GM18907 (cell line): ENCODE measurements at regions not wholly inside any gene's neighbourhood (a gene's known extent, or its start where the extent isn't known, plus 50 kb on each side); places are given as distances from the start of the nearest gene placed in this dataset.

Experiments used
- ATAC-seq: cut with Tn5 transposase; IDR thresholded peaks from one replicate; pipeline ENCODE4 v1.9.1; 2021; ENCODE audit warnings: mild to moderate bottlenecking, moderate library complexity; ENCODE audit not compliant: unreplicated experiment

DNA sequence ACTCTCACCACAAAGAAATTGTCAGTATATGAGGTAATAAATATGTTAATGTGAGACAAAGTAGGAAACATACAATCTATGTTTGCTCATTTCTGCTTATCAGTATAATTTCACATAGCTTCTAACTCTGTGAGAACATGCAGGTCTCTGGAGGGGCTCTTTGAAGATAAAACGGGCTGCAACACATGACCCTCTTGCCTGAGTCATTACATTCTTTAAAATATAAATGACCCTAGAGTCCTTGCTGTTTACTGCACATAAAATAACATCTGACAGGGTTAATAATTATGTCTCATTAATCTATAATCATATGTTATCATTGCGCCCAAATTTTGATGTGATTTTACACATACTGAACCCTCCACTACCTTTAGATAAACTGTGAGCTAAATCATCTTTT lies 681.5 kb downstream of the ARAP2 start:
- ATAC-seq = no peak

DNA sequence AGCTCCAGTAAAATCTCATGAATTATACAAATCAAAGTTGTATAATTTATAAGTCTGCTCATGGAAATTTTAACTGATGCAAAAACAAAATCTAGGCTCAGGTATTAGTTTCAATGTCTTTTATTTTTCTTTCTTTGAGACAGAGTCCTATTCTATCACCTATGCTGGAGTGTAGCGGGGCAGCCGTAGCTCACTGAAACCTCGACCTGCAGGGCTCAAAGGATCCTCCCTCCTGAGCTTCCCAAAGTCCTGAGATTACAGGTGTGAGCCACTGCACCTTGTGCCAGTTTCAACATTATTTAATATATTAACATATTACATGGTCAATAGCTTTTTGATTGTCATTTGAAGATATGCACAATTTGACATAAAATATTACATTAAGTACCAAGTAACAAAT lies 678.7 kb downstream of the ARAP2 start:
- no peak for ATAC-seq

DNA sequence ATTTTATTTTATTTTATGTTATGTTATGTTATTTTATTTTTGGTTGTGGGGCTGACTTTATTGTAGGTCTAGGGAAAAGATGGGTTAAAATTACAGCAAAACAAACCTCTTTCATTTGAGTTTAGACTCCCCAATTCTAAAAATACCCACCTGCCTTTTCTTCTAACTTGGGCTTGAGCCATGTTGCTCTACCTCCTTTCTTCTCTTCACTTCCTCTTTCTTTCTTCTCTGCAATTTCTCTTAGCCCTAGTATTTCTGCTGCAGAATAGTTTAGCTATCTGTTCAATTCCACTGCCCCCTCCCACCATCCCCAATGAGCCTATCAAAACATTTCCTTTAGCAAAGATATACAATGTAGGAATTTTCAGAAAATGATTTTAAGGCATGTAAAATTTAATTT lies 653.3 kb downstream of the ARAP2 start:
- no peak for ATAC-seq

DNA sequence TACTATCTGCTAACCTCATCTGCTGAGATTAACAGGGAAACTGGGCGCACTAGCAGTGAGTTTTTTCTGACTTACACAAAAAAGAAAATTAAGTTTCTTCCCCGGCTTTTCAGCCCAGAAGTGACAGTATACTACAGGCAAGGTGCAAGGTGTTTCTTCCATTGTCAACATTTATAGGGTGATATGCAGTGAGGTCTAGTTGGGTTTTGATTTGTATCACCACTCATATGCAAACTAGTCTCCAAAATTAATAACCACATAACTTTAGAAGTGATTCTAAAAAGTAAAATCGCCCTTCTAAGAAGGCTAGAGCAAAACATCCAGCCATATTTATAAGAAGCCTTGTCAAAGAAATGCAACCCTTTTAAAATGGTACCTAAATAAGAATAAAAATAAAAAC lies 640.1 kb downstream of the ARAP2 start:
- ATAC-seq = no peak

DNA sequence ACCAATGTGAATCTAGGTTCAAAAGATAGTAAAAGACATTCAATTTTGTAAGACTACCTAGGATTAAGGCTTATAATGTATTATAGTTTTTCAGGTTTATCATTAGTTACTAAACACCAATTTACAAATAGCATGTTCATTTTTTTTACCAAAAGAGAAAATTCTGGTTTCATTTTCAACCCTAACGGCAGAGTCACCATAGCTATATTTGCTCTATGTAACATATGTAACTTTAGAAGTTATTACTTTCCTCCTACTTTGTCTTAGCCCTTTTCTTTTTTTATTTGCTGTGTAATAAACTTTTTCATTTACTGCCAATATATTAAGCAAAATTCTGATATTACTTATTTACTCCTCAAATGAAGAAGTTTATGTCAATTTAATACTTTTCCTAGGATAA lies 639.6 kb downstream of the ARAP2 start:
- ATAC-seq = no peak

DNA sequence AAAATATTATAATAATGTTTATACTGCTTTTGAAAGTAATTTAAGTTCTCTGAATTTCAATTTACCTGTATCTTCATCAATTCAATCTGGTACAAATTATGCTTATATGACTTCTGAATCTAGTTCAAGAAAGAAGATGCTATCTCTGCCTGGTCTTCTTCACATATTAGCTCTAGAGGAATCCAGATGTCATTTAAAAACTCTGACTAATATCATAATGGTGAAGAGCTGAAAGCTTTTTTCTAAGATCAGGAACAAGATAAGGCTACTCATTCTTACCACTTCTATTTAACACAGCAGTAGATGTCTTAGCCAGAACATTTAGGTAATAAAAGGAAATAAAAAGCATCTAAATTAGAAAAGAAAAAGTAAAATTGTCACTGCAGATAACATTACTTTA lies 636.1 kb downstream of the ARAP2 start:
- ATAC-seq = no peak

DNA sequence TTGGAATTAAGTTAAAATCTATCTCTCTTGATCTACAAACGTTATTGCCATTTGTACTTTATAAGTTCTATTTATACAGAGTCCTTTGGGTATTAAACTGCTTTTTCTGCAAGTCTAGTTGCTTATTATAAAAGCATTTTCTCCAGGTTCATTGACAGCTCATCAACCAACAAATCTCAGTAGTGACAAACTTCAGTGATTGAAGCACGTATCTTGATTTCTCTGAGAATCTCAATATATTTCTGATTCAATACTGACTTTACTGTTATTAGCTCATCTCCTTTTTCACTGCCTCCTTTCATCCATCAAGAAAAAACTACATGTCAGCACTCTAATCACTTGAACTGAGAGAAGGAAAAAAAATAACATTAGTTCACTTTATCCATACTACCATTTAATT lies 630.2 kb downstream of the ARAP2 start:
- ATAC-seq = no peak

DNA sequence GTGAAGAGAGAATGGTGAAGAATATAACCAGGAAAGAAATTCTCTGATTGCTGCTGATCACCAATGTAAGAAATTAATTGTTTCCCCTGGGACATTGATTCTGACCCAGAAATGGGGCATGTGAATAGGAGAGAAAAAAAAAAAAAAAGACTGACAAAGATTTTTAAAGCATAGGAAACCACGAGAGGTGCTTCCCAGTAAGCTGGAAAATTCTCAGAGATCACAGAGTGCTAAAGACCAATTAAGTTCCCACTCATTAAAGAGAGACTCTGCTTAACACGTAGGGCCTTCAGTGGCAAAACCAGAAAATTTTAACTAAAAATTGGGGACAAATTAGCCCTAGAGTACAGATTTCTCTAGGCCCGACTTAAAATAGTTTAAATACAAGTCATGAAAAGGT lies 604.4 kb downstream of the ARAP2 start:
- ATAC-seq = no peak

DNA sequence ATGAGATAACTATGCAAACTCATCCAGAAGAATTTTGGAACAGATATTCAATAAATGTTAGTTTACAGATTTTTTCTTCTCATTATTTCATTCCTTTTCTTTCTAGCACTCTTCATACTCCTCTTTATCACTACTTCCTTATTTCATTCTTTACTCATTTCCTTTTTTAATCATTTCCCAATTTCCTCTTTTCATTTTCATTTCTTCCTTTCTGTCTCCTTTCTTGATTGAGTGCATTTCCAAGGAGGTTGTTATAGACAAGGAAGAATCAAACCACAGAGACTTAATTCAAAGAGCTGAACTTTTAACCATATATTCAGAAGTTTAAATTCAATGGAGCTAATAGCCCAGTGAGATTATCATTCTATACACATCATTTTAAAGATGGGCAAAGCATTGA lies 600.7 kb downstream of the ARAP2 start:
- ATAC-seq = no peak

DNA sequence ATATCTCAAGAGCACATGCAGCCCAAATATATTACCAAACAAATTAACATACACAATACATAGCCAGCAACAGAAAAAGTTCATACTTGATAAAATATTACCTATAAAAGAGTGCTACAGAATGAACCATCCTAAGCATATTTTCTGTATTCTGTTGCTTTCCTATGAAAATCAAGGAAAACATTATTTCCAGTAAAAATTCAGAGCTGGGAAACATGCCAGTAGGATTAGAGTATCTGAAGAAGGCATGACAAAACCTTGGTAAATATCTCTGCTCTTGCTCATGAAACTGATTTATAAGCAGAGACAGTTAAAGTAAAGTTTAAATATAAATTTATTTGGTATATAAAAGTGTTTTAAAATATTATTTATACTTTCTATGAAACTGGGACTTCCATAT lies 599.7 kb downstream of the ARAP2 start:
- ATAC-seq = no peak

DNA sequence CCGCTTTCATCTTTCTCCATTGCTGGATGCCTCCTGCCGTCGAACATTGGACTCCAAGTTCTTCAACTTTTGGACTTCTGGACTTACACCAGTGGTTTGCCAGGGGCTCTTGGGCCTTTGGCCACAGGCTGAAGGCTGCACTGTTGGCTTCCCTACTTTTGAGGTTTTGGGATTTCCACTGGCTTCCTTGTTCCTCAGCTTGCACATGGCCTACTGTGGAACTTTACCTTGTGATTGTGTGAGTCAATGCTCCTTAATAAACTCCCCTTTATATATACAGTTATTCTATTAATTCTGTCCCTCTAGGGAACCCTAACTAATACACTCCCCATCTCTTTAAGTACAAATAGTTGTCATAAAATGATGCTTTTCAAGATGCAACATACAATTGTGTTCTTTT lies 595.3 kb downstream of the ARAP2 start:
- ATAC-seq = no peak

DNA sequence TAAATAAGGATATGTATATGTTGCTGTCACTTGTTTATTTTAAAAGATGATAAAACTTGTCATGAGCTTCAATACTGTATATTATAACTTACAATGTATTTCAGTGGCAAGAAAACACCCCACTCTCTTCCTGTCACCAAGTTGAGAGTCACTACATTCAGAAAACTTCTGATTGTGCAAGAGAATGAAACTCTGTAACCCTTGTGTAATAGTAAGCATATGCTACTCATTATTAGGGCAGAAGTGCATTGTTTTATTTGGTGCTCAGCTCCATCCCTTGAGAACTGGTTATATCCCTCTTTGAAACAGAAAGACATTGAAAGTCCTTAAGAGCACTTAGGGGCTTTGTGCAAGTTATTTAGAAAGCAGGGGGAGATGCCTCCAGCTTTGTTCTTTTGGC lies 594.5 kb downstream of the ARAP2 start:
- no peak for ATAC-seq

DNA sequence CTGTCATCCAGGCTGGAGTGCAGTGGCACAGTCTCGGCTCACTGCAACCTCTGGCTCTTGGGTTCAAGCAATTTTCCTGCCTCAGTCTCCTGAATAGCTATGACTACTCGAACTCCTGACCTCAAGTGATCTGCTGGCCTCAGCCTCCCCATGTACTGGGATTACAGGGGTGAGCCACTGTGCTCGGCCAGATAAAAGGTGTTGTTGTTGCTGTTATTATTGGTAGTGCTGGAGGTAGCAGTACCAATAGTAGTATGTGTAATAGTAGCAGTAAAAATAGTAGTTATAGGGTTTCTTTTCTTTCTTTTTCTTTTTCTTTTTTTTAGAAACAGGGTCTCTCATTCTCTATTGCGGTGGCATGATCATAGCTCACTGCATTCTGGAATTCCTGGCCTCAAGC lies 592.1 kb downstream of the ARAP2 start:
- no peak for ATAC-seq

DNA sequence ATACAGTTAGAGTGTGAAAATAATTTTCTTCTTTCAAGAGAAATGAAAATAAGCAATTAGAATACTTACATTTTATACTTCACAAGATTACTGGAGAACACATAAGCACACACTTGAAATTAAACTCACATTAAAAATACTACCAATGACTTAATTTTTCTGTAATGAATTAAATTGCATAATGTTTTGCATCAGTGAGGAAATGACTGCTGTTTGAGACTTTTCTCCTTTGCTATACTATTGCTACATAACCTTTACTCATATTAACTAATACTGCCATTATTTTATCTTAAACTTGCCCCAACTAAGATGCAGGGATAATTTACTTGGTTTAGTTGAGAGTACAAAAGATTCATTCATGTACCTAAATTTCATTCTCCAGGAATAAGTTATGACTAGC lies 590.9 kb downstream of the ARAP2 start:
- no peak for ATAC-seq

DNA sequence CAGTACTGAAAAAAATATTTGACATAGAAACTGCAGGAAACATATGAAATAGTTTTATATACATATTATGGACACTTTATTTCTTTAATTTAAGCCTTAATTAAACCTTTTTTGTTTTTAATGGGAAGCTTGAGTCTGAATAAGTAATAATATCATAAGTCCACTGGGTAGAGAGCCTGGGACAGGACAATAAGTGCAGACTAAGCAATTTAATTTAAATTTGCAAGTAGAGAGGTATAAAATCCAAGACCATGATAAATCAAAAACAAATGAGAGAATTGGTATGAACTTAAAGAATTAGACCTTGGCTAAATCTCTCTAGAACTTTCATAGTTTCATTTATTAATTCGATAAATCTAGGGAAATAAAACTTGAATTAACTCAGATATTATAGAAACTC lies 571.2 kb downstream of the ARAP2 start:
- no peak for ATAC-seq

DNA sequence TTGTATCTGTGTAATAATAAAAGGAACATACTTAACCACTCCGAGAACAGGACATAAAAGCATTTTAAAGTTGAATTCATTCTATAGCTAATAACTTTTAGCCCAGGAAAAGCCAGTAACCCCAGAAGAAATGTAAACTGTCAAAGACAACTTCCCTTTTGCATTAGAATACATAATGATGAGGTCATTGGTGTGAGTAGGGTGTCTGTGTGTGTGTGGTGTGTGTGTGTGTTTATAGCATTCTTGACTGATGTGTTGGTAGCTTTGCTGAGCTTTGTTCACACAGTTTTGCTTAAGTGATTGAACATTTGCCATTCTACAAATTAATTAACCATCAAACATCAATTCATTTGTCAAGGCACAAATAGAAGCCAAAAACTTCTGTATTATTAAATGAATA lies 559.6 kb downstream of the ARAP2 start:
- ATAC-seq = no peak

DNA sequence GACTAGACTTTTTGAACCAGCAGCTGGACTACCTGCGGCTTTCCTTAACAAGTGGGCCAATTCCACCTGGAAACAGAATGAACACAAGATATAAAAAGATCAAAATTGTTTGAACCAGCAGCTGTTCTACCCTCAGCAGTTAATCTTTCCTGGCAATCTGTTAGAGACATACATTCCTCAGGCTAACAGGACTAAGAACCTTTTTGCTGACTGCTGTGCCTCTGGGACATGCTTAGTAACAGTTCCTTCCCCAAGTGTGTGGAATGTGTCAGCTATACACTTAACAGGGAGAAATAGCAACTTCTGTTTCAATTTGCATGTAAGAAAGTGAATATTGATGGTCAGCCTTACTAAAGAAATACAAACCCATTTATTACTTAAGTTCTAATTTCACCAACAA lies 554.4 kb downstream of the ARAP2 start:
- no peak for ATAC-seq

DNA sequence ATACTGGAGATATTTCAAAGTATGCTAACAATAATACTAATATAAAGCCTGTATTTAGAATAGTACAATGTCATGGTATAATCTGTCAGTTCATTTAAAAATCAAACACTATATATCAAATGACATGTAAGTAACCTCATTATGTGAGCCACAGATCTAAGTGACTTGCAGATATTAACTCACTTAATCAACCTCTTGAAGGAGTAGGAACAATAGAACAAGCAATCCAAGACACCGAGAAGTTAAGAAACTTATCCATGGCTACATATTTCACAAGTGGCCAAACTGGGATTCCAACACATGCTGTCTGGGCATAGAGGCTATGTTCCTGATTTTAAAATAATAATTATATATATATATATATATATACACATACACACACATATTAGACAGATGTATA lies 554.0 kb downstream of the ARAP2 start:
- no peak for ATAC-seq

DNA sequence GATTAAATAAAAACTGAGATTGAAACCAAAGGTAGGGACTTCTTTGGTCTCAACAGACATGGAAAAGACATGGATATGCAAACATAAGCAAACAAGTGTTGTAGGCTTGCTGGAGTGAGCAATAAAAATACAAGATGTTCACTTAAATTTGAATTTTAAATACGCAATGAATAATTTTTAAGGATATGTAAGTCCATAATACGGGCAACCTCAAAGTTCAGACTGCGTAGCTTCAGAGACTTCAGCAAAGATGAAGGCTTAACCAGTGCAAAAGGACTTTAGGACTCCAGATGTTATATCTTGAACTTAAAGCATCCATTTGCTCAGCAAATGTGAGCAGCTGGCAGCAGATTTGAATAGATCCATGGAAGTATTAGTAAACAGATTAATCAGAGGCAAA lies 549.3 kb downstream of the ARAP2 start:
- ATAC-seq = no peak

DNA sequence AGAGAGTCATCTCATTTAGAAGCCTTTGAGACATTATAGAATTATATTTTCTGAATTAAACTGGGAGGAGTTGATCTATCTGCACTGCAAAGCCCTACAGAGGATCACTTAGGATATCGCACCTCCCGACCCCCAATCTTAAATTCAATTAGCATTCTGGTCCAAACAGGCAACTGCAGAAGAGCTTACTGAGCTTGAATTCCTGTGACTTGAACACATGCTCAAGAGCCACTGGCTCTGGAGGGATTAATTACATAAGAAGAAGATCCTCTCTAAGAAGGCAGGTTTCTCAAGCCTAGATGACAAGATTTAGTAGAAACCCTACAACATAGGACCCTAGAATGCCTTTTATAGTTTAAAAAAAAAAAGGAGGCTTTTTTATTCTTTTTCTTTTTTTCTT lies 548.9 kb downstream of the ARAP2 start:
- ATAC-seq = no peak

DNA sequence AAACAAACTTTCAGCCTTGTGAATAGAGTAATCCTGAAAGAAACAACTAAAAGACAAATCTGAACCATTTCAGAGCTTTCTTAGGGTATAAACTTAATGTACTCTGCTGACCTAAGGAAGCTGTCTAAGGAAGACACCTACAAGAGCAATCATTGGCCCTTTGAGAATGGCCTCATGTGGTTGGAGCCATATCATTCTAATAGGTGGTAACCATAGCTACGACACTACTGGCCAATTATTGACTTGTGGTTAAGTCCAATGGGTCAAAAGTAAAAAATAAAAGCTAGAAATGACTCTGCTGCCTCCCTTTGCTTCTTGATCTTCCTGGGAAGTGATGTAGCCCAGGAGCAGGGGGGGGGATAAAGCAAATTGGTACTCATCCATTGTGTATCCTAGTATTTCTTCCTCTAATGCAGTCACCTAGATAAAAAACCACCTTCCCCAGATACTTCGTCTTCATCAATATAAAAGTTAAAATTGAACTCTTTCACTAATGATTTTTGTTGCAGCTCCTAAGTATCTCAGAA lies 547.0 kb downstream of the ARAP2 start:
- ATAC-seq = peak; percentile 98

DNA sequence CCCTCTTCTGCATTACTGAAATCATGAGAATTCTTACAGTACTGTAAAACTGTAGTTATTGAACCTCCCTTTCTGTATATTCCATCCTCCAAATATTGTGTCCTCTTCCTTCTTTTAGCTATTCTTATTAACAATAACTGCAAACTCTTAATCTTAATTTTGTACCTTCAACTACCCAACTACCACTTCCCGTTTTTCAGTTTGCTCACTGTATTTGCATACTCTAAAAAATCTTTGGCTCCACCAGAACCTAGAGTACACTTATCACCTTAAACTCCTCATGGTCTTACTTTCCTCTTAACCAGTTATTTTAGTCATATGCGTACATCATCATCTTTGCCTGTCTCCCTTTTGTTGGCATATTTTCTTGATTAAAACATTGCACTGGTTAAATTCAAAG lies 543.7 kb downstream of the ARAP2 start:
- no peak for ATAC-seq

DNA sequence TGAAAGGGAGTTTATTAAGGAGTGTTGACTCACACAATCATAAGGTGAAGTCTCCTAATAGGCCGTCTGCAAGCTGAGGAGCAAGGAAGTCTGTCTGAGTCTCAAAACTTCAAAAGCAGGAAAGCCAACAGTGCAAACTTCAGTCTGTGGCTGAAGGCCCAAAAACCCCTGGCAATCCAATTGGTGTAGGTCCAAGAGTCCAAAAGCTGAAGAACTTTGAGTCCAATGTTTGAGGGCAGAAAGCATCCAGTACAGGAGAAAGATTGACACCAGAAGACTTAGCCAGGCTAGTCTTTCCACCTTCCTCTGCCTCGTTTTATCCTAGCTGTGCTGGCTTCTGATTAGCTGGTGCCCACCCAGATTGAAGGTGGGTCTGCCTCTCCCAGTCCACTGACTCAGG lies 535.2 kb downstream of the ARAP2 start:
- ATAC-seq = no peak

DNA sequence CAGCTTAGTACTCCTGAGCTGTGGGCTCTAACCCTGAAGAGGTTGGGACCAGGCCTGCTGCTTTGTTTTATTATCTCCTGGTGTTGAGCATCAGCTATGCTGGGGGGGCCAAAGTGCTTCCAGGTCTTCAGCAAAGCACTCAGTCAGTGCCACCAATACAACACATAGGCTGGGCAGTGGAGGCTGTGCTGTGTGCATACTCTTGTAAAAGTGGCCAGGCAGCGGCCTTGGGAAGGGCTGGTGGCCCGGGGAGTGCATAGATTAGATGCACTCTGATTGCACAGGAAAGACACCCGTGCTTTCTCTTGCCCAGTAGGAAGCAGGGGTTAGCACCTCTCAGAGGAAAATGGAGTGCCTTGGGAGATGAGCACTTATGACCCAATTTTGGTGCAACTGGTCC lies 534.0 kb downstream of the ARAP2 start:
- ATAC-seq = no peak
